ENCODE measurements at regions not wholly inside any gene's neighbourhood (a gene's known extent, or its start where the extent isn't known, plus 50 kb on each side); places are given as distances from the start of the nearest gene placed in this dataset.
"Not testable (repeated sequence)": the region's sequence is repeated elsewhere in the genome, so short reads cannot be mapped to it uniquely, and the experiment has no call there.

DNA sequence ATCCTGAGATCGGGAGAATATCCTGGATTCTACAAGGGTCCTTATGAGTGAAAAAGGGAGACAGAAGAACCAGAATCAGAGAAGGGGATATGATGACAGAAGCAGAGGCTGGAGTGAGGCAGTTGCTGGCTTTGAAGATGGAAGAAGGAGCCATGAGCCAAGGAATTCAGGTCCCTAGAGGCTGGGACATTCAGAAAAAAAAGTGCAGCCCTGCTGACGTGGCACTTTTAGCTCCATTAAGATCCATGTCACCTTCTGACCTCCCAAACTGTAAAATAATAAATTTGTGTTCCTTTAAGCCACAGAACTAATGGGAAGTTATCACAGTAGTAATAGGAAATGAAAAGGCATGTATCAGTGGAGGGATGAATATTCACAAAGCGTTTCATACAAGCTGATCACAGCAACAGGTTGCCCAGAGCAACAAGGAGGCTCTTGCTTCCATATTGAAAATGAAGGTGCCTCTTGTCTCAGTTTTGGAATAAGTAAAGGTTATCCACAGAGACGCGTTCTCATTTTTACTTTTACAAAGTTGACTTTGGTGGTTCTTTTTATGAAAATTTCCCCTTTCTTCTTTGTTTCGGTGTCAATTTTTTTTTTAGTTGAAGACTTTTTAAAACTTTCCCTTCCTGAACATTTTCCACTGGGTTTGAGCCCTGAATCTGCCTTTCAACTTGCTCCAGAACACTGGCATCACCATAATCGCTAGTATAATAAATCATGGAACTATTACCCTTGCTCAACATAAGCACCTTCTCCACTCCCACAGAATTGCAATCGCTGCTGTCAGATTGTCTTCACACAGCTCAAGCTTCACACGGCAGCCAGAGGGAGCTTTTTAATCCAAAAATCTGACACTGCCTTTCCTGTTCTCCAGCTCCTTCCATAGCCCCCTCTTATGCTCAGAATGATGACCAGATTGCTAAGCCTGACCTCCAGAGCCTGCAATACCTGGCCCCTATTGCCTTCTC lies 127.6 kb upstream of the RBPJ start:
- Histone ChIP-seq H3K36me3 (ENCODE audit: insufficient read depth, low read length) (no peaks in the 10 kb centered on the region), H3K4me1 (ENCODE audit: control insufficient read depth, insufficient read depth, low read length) (peaks cover 22% of the 10 kb centered on the region), H3K9ac (ENCODE audit: low read depth, low read length) (no peak overlapping the region), H3K4me2 (ENCODE audit: low read length) (no peak overlapping the region), H3K4me3 (ENCODE audit: low read length) (no peak overlapping the region), H3K27me3 (ENCODE audit: control insufficient read depth, insufficient read depth, low read length) (no peaks in the 10 kb centered on the region), H3K9me3 (replicated peaks; ENCODE audit: low read length) (no peaks in the 10 kb centered on the region)

DNA sequence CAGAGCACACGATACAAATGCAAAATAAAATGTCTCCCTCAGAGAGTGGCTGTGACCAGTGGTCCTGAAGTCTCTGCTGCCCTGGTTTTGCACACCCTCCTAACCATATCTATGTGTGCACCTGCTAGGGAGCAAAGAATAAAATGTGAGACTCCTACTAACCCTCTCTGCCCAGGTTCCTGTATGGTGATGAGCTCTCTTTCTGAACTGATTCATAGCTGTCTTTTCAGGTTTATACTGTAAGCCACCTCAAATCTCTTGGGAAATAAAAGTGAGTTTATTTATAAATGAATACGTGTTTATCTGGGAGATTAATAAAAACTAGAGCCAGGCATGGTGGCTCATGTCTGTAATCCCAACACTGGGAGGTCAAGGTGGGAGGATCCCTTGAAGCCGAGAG lies 126.0 kb upstream of the RBPJ start:
- peaks cover 36% of the 10 kb centered on the region for H3K4me1 ChIP-seq (ENCODE audit: control insufficient read depth, insufficient read depth, low read length)
- H3K4me2 ChIP-seq (ENCODE audit: low read length): no peak overlapping the region
- H3K9ac ChIP-seq (ENCODE audit: low read depth, low read length): no peak overlapping the region
- no peak overlapping the region for H3K4me3 ChIP-seq (ENCODE audit: low read length)
- H3K27me3 ChIP-seq (ENCODE audit: control insufficient read depth, insufficient read depth, low read length): peaks cover under 1% of the 10 kb centered on the region
- no peaks in the 10 kb centered on the region for H3K36me3 ChIP-seq (ENCODE audit: insufficient read depth, low read length)
- H3K9me3 ChIP-seq (replicated peaks; ENCODE audit: low read length): no peaks in the 10 kb centered on the region

DNA sequence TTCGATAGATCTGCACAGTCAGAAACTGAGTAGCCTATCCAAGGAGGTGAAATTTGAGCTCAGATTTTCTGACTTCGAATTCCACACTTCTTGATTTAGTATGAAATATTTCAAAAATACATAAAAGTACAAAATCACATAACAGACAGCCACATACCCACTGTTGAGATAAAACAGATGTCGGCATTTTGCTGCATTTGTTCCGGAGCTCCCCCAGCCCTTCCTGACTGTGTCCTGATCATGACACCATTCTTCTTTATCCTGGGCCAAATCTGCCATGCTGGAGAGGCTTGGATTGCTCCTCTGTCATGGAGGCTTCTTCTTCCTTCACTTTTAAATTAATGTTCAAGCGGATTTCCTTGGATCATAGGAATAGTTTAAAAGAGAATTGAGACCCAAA lies 124.2 kb upstream of the RBPJ start:
- Histone ChIP-seq H3K4me1 (ENCODE audit: control insufficient read depth, insufficient read depth, low read length) (peaks cover 32% of the 10 kb centered on the region), H3K9ac (ENCODE audit: low read depth, low read length) (no peak overlapping the region), H3K9me3 (replicated peaks; ENCODE audit: low read length) (no peaks in the 10 kb centered on the region), H3K27me3 (ENCODE audit: control insufficient read depth, insufficient read depth, low read length) (peaks cover 4% of the 10 kb centered on the region), H3K36me3 (ENCODE audit: insufficient read depth, low read length) (no peaks in the 10 kb centered on the region), H3K4me3 (ENCODE audit: low read length) (no peak overlapping the region), H3K4me2 (ENCODE audit: low read length) (peak overlapping the region; percentile 49)

DNA sequence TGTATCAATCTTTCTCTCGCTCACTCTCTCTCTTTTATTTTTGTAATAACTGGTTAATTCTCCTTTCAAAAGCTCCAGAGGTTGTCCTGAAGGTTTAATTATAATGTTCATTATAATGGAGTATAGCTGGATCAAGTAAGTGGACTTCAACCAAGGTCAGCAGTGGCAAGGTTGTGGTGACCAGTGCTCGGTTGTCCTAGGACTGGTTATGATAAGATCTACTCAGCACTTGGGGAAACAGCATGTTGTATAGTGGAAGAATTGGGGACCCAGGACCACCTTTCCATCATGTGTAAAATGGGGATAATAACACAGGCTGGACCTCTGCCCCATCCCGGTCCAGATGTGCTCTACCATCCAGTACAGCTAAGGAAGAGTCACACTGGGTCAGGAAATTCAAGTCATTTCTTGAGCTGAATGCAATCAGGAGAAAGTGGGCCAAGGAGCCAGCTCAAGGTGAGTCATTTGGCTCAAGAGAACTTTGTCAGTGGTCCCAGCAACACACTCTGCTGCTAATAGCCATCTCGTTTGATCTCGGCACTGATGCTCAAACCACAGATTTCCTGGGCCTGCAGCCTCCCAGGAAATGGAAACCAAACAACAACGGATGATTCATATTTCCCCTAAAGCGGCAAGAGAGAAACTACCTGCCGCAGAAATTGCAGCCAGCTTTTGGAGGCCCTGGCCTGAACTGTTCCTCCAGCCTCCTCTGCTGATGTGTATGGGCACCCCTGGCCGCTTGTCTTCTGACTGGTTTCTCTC lies 123.6 kb upstream of the RBPJ start:
- H3K27me3 ChIP-seq (ENCODE audit: control insufficient read depth, insufficient read depth, low read length): peaks cover 4% of the 10 kb centered on the region
- H3K4me3 ChIP-seq (ENCODE audit: low read length): peak overlapping the region; percentile 20

DNA sequence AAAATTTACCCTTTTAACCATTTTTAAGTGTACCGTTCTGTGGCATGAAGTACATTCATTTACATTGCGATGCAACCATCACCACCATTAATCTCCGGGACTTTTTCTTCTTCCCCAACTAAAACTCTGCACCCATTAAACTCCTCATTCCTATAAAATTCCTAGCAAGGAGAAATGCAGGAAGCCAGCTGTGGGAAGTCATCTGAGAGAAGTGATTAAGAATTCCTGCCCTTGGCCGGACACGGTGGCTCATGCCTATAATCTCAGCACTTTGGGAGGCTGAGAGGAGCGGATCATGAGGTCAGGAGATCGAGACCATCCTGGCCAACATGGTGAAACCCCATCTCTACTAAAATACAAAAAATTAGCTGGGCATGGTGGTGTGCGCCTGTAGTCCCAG lies 121.9 kb upstream of the RBPJ start:
- peaks cover 32% of the 10 kb centered on the region for H3K4me1 ChIP-seq (ENCODE audit: control insufficient read depth, insufficient read depth, low read length)
- not testable (repeated sequence) for H3K36me3 ChIP-seq (ENCODE audit: insufficient read depth, low read length); H3K9me3 ChIP-seq (replicated peaks; ENCODE audit: low read length); H3K4me3 ChIP-seq (ENCODE audit: low read length); H3K27me3 ChIP-seq (ENCODE audit: control insufficient read depth, insufficient read depth, low read length); H3K9ac ChIP-seq (ENCODE audit: low read depth, low read length); H3K4me2 ChIP-seq (ENCODE audit: low read length)

More for the DNA sequence above, 123.6 kb upstream of the RBPJ start:
- peak overlapping the region; percentile 49 for H3K4me2 ChIP-seq (ENCODE audit: low read length)
- H3K9me3 ChIP-seq (replicated peaks; ENCODE audit: low read length): no peaks in the 10 kb centered on the region
- peaks cover 32% of the 10 kb centered on the region for H3K4me1 ChIP-seq (ENCODE audit: control insufficient read depth, insufficient read depth, low read length)
- H3K36me3 ChIP-seq (ENCODE audit: insufficient read depth, low read length): no peaks in the 10 kb centered on the region
- H3K9ac ChIP-seq (ENCODE audit: low read depth, low read length): no peak overlapping the region

DNA sequence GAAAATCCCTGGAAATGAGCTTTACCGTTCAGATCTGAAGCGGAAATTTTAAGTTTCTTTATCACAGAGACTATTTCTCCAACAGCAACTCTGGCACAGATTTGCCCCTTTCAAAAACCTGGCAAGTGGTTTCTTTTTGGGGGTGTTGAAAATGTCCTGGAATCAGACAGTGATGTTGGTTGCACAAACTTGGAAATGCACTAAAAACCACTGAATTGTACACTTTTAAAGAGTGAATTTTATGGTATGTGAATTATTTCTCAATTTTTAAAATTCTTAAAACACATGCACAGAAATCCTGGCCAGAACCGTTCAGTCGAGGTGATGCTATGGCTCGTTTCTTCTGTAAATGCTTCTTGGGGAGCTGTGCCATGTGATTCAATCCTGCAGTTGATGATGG lies 121.2 kb upstream of the RBPJ start:
- Histone ChIP-seq H3K27me3 (ENCODE audit: control insufficient read depth, insufficient read depth, low read length) (peaks cover 4% of the 10 kb centered on the region), H3K4me1 (ENCODE audit: control insufficient read depth, insufficient read depth, low read length) (peaks cover 32% of the 10 kb centered on the region), H3K4me2 (ENCODE audit: low read length) (no peak overlapping the region), H3K9me3 (replicated peaks; ENCODE audit: low read length) (no peaks in the 10 kb centered on the region), H3K9ac (ENCODE audit: low read depth, low read length) (no peak overlapping the region), H3K36me3 (ENCODE audit: insufficient read depth, low read length) (no peaks in the 10 kb centered on the region), H3K4me3 (ENCODE audit: low read length) (no peak overlapping the region)

DNA sequence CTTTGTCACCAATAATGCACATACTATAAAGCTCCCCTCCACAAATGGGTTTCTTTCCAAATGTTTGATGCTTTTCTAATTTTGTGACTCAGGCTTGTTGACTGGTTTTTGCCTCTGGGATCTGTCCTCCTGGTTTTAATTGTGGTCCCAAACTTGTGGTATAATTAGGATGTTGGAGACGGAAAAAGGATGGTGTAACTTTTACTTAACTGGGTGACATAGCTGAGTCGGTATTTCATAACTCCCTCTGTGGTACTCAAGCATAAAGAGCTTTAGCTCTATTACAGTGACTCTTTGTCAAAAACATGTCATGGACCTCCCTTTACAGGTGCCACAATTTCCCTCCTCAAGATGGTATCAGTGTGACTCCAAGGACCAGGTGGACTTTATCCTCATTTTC lies 119.7 kb upstream of the RBPJ start:
- Histone ChIP-seq H3K27me3 (ENCODE audit: control insufficient read depth, insufficient read depth, low read length) (peaks cover 4% of the 10 kb centered on the region), H3K9me3 (replicated peaks; ENCODE audit: low read length) (no peaks in the 10 kb centered on the region), H3K4me1 (ENCODE audit: control insufficient read depth, insufficient read depth, low read length) (peaks cover 35% of the 10 kb centered on the region), H3K9ac (ENCODE audit: low read depth, low read length) (no peak overlapping the region), H3K36me3 (ENCODE audit: insufficient read depth, low read length) (no peaks in the 10 kb centered on the region), H3K4me2 (ENCODE audit: low read length) (no peak overlapping the region), H3K4me3 (ENCODE audit: low read length) (no peak overlapping the region)

DNA sequence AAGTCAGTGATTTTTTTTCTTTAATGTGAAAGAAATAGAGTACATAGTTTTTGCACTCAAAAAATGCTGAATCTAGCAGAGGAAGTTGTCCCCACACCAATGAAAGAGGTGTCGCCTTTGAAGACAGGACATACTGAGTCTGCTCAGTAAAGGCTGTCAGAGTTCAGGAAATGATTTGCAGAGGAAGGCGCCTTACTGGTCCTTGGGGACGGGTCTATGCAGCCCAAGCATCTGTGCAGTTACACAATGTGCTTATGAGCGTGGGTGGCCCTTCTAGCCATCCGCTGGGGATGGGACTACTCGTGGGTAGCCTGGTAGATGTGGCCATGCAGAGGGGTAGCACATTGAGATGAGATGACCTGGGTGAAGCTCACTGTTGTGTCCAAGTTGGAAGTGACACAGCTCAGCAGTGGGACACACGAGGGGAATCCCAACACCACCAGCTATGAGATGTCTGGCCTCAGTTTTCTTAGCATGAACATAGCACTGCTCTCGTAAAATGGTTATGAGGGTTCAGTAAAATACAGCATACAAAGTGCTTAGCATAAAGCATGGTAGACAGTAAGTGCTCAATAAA lies 116.5 kb upstream of the RBPJ start:
- Histone ChIP-seq H3K9ac (ENCODE audit: low read depth, low read length) (no peak overlapping the region), H3K27me3 (ENCODE audit: control insufficient read depth, insufficient read depth, low read length) (peaks cover 18% of the 10 kb centered on the region), H3K36me3 (ENCODE audit: insufficient read depth, low read length) (no peaks in the 10 kb centered on the region), H3K4me3 (ENCODE audit: low read length) (no peak overlapping the region), H3K4me2 (ENCODE audit: low read length) (no peak overlapping the region), H3K9me3 (replicated peaks; ENCODE audit: low read length) (no peaks in the 10 kb centered on the region), H3K4me1 (ENCODE audit: control insufficient read depth, insufficient read depth, low read length) (peaks cover 18% of the 10 kb centered on the region)

DNA sequence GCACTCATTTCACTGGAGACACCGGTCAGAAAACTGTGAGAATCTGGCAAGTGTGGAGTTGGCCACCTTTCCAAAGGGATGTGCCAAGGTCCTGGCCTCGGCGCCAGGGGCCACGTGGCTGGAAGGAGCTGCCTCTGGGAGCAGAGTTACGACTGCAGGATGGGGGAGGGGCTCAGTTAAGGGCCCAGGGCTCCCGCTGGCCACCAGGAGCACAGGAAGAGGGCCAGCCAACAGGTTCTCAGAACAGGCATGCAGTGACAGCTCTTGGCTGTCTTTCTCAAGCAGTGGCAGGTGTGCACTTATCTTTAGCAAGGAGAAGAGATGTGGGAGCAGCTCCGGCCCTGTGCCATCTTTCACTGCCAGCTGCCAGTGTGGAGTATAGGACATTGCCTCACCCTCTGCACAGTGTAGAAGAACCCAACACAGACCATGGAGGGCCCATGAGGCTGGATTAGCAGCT lies 115.9 kb upstream of the RBPJ start:
- H3K4me1 ChIP-seq (ENCODE audit: control insufficient read depth, insufficient read depth, low read length): peaks cover 16% of the 10 kb centered on the region
- no peak overlapping the region for H3K4me2 ChIP-seq (ENCODE audit: low read length)
- H3K9me3 ChIP-seq (replicated peaks; ENCODE audit: low read length): no peaks in the 10 kb centered on the region
- H3K4me3 ChIP-seq (ENCODE audit: low read length): no peak overlapping the region
- no peaks in the 10 kb centered on the region for H3K36me3 ChIP-seq (ENCODE audit: insufficient read depth, low read length)
- H3K9ac ChIP-seq (ENCODE audit: low read depth, low read length): no peak overlapping the region
- peaks cover 19% of the 10 kb centered on the region for H3K27me3 ChIP-seq (ENCODE audit: control insufficient read depth, insufficient read depth, low read length)

DNA sequence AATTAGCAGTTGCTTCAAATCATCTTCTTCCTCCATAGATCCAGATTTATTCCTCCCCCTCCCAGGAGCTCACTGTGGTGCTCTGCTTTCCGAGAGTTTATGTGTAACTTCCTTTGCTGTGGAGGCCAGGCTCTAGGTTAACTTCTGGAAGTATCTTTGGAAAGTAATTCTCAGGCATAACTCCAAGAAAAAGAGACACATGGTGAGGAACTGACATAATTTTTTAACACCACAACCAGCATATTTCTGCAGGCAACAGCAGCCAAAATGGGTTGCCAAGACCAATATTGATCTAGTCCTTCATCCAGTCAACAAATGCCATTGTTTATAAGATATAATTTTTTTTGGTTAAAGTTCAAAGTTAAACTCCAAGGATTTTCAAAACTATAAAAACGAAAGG lies 114.5 kb upstream of the RBPJ start:
- Histone ChIP-seq H3K9ac (ENCODE audit: low read depth, low read length) (no peak overlapping the region), H3K27me3 (ENCODE audit: control insufficient read depth, insufficient read depth, low read length) (peaks cover 21% of the 10 kb centered on the region), H3K36me3 (ENCODE audit: insufficient read depth, low read length) (no peaks in the 10 kb centered on the region), H3K4me2 (ENCODE audit: low read length) (peak overlapping the region; percentile 30), H3K9me3 (replicated peaks; ENCODE audit: low read length) (no peaks in the 10 kb centered on the region), H3K4me1 (ENCODE audit: control insufficient read depth, insufficient read depth, low read length) (peaks cover 16% of the 10 kb centered on the region), H3K4me3 (ENCODE audit: low read length) (no peak overlapping the region)

DNA sequence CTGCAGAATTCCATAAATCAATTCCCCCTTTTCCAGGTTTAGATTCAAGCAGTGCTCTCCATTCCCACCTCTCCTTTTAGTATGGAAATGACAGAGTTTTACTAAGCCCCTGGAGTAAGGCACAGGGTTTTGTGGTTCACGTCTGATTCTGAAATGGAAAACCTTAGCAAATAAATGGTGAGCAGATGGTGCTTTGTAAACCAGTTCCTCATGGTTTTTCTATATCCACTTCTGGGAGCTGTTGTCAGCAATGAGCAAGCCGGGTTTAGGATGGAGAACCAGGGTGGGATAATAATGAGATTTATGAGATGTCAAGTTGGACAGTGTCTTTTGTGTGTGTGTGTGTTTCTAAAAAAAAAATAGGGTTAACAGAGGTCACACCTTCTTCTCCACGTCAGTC lies 113.8 kb upstream of the RBPJ start:
- H3K9me3 ChIP-seq (replicated peaks; ENCODE audit: low read length): no peaks in the 10 kb centered on the region
- H3K9ac ChIP-seq (ENCODE audit: low read depth, low read length): no peak overlapping the region
- H3K4me1 ChIP-seq (ENCODE audit: control insufficient read depth, insufficient read depth, low read length): peaks cover 16% of the 10 kb centered on the region
- no peaks in the 10 kb centered on the region for H3K36me3 ChIP-seq (ENCODE audit: insufficient read depth, low read length)
- no peak overlapping the region for H3K4me3 ChIP-seq (ENCODE audit: low read length)
- H3K4me2 ChIP-seq (ENCODE audit: low read length): peak overlapping the region; percentile 30
- peaks cover 21% of the 10 kb centered on the region for H3K27me3 ChIP-seq (ENCODE audit: control insufficient read depth, insufficient read depth, low read length)

Measured in skeletal muscle satellite cell (primary cell).